ENCODE measurements at regions not wholly inside any gene's neighbourhood (a gene's known extent, or its start where the extent isn't known, plus 50 kb on each side); places are given as distances from the start of the nearest gene placed in this dataset.
A peak's percentile ranks its signal among the peaks of the same experiment; 100 is the strongest.
"Not testable (repeated sequence)": the region's sequence is repeated elsewhere in the genome, so short reads cannot be mapped to it uniquely, and the experiment has no call there.

DNA sequence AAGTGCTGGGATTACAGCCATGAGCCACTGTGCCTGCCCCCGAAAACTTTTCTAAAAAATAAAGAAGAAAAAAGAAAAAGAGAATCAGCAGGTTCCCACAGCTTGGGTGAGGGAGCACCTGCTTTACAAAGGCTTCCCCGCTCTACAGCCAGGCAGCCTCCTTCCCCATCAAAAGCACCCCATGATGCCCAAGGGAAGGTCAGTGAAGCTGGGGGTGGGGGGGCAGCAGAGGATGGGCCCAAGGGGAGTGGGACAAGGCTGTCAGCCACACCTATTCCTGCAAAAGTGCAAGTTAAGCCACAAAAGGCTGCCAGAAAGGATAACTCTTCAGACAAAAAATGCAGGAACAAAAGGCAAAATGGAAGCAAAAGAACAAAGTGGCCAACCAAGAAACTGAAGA lies 72.5 kb downstream of the FAM50B start:
- DNase-seq: no peak

DNA sequence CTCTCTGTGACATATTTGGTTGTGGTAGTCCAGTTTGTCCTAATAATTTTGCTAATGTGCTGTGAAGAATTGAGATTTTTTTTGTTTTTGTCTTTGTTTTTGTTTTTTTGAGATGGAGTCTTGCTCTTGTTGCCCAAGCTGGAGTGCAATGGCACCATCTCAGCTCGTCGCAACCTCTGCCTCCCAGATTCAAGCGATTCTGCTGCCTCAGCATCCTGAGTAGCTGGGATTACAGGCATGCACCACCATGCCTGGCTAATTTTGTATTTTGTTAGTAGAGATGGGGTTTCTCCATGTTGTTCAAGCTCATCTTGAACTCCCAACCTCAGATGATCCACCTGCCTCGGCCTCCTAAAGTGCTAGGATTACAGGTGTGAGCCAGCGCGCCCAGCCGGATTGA lies 73.4 kb downstream of the FAM50B start:
- not testable (repeated sequence) for DNase-seq

DNA sequence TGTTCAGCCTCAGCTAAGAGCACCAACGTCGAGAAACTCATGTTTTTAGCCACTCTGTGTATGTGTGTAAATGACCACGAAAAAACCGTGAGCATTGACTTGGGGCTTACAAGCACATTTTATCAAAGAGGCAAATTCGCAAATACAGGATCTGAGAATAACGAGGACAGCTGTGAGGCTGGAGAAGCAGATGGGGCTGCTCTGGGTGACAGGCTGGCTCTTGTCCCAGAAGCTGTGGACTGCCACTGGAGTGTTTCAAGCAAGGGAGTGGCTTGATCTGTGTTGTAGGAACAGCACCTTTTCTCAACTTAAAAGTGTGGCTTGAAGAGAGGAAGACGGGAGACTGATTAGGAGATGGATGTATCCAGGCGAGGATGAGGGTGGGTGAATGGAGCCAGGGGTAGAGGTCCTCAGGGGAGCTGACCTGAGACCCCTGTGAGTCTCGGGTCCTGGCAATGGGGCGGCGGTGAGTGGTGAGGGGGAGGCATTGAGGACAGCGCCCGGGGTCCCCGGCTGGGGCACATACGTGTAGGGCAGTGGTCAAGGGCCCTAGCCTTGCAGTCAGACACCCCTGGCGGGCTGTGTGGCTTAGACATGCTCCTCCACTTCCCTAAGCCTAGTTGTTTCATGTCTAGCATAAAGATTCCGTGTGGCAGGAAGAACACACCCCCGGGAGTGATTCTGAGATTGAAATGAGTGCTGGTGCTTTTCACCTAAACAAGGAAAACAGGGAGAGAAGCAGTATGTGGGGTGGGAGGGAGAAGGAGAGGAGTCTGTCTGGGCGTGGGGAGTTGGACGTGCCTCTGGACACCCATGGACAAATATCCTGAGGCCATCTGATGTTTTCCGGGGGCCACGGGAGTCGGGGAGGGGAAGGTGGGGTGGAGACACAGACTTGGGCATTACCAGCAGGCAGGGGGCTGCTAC lies 76.3 kb downstream of the FAM50B start:
- not testable (repeated sequence) for DNase-seq

DNA sequence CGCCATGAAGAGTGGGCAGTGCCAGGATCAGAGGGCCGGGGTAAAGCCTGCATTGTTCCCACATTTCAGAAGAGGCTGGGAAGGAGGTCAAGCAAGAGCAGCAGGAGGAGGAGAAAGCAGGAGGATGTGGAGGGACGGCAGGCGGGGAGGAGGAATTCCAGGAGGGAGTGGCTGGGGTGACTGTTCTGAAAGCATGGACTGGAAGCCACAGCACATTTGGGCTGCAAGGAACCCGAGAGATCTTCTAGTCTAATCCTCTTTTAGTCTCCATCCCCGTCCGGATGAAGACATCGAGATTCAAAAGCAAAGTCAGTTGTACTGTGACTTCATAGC lies 76.9 kb downstream of the FAM50B start:
- no peak for DNase-seq

DNA sequence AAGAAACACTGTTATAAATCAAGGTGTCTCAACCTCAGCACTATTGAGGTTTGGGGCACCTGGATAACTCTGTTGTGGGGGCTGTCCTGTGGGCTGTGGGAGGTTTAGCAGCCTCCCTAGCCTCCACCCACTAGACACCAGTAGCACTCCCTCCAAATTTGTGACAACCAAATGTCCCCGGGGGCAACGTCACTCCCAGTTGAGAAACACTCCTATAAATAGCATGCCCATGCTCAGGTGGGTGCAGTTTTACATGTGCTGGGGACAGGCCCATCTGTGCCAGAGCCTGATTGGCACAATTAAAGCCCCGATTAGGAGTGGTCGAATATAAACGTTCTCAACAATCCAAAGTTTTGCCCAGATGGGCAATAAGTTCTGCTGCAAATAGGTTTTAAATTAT lies 78.9 kb downstream of the FAM50B start:
- DNase-seq: no peak

DNA sequence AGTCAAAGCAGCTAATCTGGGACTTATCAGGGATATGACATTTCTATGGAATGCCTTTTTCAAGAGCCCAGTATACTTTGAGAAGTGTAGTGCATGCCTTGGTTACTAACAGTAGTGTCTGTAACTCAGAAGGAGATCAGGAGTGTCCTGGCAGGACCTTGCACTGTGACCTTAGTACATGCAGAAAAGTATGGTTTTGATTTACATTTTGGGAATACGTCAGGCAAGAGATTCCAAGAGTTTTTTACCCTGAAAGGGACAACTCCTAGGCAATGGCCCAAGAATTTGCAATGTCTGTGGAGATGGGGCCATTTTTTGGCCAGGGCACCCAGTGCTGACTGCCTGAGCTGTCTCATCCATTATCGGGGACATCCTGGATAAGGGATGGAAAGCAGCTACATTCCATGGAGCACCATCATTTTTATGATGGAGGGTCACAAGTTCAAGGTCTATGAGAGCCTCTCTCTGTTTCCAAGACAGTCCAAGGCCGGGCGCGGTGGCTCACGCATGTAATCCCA lies 80.2 kb downstream of the FAM50B start:
- peak; percentile 64 for DNase-seq

DNA sequence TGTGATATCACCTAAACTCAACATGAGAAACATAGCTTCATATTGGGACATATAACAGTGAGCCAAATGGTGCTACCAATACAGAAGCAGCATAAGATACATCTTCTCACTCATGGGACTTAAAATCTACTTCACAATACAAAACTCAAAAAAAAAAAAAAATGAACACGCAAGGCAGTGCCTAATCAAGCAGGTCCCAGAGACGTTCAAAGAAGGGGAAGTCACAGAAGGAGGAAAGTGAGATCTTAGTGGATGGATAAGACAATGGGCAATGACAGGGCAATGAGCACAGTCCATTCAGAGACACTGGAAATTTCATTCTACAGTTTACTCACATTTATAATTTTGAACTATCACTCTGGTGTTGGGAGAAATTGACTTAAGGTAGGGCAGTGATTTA lies 88.3 kb downstream of the FAM50B start:
- DNase-seq: no peak

DNA sequence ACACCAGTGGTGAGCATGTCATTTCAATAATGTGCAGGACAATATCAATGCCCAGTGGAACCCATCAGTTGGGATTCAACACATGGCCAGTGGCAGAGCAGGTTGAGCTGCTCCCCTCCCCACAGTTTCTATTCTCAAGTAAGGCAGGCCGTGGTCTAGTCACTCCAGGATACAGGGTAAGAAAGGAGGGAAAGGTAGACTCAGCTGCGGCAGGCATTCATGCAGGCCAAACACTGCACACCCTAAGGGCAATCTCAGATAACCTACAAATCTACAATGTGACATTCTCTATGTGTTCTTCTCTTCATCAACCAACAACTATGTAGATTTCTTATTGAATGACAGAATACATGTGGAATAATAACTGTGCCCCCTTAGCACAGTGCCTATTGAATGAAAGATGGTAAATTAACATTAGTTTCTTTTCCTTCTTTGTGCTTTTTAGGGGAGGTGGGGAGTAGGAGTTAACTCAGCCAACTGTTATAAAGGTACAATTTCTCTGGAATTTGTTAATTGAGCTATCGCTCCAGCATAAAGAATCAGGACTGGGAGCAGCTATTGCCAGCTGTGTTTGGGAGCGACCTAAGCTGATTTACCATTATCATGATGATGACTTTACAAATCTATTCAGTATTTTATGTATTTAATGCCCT lies 89.7 kb downstream of the FAM50B start:
- no peak for DNase-seq

DNA sequence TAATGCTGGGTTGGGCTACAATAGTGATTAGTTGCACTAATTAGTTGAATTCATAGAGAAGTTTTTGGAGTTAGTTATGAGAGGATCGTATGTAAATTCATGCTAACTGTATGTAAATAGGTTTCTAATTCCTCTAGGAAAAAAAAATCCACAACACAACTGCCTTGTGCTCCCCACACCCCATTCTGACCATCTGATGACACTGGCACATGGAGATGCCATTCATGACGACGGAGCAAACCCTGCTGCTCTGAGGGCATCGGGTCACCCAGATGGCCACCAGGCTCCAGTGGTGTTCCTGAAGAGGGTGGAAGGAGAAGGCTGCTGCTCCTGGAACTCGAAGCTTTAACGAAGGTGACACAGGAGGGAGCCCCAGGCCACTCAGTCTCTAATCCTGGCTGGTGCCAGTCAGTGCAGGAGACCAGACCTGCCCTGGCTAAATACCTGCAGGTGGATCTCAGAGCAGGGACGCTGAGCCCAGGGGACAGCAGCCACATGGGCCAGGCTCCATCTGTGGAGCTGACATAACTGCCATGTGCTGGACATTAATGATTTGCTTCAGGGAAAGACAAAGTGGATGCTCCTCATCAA lies 90.3 kb downstream of the FAM50B start:
- DNase-seq: no peak

DNA sequence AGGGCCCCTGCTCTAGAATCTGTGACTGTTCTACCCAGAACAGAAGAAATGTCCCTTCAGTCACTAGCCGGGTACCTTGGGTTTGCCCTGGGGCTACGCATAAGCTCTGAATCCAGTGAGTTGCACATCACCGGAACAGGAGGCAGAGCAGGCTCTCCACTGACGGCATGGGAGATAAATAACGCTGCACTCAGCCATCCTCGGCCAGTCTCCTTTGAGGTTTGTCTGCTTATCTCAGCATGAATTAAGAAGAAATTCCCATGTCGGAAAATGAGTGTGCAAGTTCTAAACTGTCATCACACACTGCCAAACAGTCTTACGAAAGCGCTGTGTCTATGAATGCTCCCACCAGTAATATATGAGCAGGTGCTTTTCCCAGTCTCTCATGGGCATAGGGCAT lies 90.8 kb downstream of the FAM50B start:
- no peak for DNase-seq

DNA sequence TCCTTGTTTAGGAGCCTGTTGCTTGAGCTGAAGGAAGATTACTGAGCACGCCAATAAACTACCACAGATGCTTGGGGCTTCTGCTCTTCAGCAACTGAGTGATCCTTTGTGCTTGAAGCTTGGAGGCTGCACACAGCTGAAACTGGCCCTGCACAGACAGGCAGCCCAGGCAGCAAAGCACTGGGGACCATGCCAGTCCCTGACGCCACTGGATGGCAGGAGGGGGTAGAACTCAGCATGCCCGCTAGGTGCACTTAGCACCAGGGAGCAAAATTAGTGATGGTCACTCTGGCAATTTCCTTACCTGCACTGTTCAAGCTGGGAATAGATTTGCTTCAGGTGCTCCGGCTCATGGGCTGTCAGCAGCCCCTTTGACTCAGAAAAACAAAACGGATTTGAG lies 91.5 kb downstream of the FAM50B start:
- no peak for DNase-seq

DNA sequence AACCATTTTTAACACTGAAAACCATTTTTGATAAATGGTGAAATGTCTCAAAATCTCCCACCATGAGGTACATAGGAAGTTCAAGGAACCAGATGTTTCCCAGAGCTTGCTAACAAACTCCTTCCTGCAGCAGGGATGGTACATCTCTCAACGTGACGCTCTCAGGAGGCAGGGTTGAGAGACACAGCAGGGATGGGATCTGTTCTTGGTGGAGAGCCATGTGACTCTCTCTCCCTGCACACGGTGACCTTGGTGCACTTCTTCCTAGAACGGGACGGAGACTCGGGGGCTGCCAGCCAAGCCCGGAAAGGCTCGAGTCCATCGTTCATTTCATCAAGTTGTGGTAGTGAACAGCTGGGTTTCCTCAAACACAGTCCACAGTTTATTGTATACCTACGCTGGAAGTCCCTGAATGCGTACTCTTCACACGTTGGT lies 94.2 kb downstream of the FAM50B start:
- no peak for DNase-seq

DNA sequence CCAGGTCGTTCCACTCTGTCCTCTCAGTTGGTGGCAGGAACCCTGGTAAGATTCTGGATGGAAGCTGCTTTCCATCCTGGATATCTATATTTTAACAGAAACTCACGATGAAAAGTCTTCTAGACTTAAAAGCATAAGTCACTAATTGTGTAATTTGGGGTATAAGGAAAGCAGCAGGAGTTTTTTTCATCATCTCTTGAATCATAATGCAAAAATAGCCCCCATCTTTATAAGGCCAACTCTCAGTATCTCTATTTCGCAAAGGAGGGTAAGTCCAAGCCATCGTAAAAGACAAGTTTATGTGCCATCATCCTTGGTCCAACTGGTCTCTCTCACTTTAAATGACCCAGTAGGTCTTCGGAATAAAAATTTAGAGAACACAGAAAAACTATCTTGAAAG lies 95.1 kb downstream of the FAM50B start:
- no peak for DNase-seq

DNA sequence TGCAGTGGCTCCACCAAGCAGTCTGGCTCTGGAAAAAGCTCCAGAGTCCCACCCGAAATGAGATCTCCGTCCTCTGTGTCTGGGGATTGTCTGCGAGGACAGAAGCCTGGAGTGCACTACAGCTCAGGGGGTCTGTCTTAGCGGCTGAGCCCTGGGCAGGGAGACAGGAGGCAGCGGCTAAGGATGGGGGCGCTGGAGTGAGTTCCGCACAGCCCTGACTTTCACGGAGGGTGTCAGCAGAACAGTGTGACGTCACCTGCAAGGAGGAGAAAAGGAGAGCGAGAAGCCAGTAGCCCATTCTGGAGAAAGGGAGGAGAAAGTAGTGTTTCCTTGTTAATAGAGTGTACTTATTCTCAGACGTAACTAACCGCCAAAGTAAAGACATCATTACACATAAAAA lies 97.6 kb downstream of the FAM50B start:
- DNase-seq: no peak

DNA sequence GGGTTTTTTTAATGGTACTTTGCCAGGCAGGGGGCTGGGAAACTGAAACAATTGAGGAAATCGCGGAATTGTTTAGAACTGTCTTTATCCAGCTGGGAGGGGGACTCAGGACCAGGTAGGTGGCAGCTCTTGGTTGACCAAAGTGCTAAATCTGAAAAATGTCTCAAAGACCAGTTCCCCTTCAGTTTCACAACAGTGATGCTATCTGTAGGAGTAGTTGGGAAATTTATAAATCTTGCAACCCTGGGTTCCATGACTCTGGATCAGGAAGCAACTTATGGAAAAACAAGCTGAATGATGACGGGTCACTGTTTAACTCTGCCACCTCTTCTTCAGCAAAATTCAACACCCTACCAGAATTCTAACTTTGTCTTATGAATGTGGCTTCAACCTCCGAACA lies 99.7 kb downstream of the FAM50B start:
- DNase-seq: no peak

DNA sequence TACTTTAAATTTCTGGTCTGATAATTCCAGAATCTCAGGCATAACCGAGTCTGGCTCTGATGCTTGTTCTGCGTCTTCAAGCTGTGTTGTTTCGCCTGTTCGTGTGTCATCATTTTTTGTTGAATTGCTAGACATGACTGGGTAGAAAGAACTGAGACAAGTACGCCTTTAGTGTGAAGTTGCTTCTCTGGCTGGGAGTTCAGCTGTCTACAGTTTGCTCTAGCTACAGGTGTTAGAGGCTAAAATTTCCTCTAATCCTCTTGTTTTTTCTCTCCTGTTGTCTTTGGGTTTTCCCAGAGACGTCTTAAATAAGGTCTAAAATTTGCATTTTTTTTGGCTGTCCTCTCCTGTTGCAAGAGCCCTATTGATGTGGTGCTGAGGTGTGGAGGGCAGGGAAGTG lies 100.3 kb downstream of the FAM50B start:
- no peak for DNase-seq

DNA sequence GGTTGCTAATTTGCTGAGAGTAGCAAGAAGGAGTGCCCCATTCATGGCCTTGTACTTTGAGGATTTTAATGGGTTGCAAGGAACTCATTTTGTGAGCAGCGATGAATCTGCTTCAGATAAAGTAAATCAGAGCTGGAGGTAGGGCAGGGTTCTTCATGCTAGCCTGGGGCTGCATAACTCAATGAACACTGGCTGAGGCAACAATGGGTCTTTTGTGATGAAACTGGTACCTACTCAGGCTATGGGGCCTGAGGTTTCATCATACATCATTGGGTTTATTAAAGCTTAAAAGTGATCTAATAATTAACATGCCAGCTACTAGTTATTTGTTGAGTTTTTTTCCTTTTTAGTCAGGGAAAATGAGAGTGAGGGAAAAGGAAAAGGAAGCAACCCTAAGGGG lies 106.9 kb downstream of the FAM50B start:
- DNase-seq: no peak

DNA sequence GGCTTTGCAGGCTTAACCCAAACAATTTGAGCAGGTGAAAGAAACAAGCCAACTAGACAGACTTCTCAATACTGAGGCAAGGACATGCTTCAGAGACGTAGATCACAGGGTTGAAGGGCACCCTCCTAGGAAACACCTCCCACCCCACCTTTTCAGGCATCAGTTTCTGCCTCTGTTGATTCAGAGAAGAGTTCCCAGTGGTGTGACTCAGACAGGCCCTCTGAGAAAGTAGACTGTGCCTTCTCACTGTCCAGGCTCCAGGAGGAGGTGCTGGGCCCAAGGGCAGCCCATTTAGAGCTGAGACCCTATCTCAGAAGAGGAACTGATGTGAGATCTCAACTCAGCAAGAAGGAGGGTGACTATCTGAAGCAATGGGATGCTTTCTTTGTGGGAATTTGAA lies 108.1 kb downstream of the FAM50B start:
- no peak for DNase-seq

DNA sequence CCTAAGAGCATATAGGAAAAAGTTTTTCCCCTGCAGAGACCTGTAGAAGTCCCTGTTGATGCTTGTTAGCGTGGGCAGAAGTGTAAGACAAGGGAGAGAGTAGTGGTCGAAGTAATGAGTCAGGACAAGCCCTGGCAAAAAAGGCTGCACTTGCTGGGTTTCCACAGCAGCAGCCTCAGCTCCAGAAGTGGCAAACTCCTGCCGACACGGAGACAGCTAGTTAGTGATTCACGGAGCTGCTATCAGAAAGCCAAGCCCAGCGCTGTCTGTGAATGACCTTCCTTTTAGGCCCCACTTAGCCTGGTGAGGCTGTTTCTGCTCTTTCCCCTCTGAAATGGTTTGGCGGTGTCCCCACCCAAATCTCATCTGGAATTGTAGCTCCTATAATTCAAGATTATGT lies 109.1 kb downstream of the FAM50B start:
- DNase-seq: no peak

DNA sequence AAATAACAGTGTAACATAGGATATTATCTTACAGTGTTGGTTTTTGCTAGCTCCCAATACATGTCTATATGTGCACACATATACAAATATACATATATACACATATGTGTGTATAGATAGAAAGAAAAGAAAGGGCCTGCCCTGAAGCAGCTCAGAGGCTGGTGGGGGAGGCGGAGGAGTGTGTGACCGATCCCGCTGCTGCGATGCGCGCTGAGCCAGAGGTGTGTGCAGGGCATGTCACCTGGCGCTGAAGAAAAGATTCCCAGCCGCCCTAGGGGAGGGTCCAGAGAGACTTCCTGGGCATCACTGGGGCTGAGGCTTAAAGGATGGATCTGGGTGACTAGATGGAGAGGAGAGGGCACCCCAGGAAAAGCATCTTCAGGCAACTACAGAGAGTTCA lies 110.2 kb downstream of the FAM50B start:
- DNase-seq: no peak

DNA sequence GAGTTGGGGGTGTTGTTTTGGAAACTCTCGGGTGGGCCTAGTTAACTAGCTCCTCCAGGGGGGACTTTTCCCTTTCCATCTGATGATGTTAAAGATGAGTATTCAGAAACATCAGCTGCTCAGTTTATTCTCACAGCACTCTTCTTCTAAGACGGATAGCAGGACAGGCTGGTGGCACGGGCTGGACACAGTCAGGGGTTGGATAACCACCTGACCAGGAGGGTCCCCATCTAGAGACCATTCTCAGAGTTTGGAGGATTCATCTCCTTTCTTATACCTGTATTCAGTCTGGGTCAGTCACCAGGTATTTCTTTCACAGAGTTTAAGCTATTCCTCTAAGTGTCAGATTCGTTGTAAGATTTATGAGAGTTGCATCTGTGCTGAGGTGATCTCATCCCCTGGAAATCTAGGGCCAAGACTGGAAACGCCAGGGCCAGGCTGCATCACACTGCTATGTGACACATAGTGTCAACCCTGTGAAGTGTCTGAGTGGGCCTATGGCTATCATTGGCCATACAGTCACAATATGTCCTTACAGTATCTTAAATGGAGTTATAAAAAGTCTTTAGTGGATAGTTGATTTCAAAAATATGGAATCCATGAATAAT lies 111.7 kb downstream of the FAM50B start:
- DNase-seq: no peak

DNA sequence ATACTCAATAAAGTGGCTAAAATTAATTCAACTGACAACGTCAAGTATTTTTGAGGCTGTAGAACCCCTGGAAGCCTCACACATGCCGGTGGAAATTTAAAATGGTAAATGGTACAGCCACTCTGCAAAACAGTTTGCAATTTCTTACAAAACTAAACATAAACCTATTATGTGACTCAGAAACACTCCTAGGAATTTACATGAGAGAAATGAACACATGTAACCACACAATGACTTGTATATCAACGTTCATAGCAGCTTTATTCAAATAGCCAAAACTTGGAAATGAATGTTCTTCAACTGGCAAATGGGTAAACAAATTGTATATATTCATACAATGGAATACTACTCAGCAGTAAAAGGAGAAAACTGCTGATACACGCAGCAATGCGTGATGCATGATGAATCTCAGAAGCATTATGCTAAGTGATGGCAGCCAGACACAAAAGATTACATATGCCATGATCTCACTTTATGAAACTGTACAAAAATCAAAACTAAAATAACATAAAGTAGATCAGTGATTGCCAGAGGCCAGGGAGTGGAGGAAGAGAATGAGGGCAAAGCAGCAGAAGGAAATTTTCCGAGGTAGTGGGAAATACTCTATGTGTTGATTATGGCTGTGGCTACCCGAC lies 112.5 kb downstream of the FAM50B start:
- no peak for DNase-seq
